HG02885 (cell line): ENCODE measurements at regions not wholly inside any gene's neighbourhood (a gene's known extent, or its start where the extent isn't known, plus 50 kb on each side); places are given as distances from the start of the nearest gene placed in this dataset.

Experiments
- ATAC-seq: cut with Tn5 transposase; IDR thresholded peaks from one replicate; pipeline ENCODE4 v1.9.1; 2021; ENCODE audit warnings: mild to moderate bottlenecking; ENCODE audit not compliant: unreplicated experiment, poor library complexity

DNA sequence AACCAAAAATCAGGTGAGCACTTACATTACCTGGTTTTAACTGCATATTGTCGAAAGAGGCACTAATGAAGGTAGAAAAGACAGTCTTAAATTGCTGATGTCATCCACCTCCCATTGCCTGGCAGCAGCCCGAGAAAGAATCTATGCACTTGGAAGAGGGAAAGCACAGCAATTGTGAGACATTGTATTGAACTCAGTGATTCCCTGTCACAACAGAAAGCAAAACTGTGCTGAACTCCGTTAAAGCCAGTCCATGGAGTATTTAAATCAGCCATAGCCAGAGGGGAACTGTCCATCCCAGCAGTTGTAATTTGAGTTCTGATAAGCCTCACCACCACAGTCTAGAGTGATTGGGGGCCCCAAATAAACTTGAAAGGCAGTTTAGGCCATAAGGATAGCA lies 466.6 kb upstream of the PCDH9 start:
- no peak for ATAC-seq

- no peak for ATAC-seq
These were observed 434.4 kb upstream of the PCDH9 start for GRCh38 chr13:67664502-67664901.

DNA sequence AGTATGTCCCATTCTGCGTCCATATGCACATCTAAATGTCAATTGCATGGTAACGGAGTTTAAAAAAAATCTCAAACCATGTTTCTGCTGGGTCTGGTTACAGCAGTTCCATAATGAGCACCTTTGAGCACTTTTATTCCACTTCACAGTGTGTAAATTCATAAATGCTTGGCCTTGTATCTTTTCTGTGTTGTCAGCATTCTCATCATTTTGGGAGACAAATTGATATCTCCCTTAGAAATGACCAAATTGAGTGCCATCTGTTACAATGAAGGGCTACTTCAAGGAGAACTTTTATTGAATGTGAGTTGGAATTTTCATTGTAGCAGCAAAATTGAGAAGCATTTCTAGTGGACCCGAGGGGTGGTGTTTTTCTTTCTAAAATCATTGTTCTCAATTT lies 432.9 kb upstream of the PCDH9 start:
- ATAC-seq = no peak

- no peak for ATAC-seq
These were observed 422.8 kb upstream of the PCDH9 start for GRCh38 chr13:67652887-67653286.

DNA sequence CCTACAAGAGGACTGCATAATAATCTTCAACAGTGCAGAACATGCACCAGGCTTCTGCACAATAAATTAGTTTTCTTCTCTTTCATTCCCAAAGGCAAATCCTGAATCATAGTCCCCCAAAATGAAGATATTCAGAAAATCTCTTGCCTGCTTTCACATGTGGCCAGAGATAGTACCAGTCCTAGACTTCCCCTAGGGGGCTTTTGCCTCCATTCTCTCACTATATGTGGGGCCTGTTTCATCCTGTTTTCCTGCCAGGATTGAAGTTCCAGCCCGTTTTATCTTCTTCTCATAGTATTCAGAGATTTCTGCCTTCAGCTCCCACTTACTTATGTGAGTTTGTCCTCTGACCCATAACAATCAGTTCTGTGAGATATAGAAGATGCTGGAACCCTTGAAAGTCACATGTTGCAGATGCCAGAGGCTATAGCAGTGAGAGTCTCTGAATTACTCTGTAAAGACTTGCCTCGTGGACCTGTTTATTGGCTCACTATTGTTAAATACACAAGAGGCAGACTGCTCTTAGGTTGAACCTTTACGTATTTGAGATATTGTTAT lies 421.9 kb upstream of the PCDH9 start:
- ATAC-seq = no peak

DNA sequence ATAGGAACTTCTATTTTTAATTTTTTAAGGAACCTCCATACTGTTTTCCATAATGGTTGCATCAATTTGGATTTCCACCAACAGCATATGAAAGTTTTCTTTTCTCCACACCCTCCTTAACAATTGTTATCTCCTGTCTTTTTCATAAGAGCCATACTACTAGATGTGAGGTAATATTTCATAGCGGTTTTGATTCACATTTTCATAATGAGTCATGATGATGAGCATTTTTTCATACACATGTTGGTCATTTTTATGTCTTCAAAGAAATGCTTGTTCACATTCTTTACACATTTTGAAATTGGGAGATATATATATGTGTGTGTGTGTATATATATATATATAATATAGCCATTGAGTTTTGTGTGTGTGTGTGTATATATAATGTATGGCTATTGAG lies 420.3 kb upstream of the PCDH9 start:
- no peak for ATAC-seq

DNA sequence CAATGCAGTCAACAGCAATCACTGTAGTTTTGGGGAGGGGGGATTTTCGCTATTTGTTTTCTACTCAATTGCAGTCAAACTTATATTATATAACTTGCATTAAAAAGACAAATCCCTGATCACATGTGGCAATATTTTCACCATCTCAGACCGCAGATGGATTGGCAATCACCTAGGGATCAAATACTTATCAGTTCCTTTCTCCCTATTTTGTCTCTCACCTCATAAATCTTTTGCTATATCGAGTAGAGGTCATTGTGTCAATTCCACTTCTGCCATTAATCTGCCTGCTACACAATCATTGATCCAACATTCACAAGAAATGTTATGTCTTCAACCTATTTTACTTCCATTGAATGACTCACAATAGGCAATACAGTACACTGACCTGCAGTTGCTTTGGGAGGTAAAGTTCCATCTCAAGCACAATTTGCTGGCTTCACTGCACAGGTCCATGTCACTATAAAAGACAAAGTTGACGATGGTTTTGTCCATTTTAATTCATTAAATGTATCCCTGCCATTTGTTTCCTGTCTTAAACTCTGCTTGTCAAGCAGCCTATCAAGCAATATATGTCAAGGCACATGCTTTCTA lies 415.8 kb upstream of the PCDH9 start:
- no peak for ATAC-seq

- ATAC-seq = no peak
These were observed 413.4 kb upstream of the PCDH9 start for GRCh38 chr13:67643516-67644055.

GRCh38 chr13:67642657-67643056 lies 412.5 kb upstream of the PCDH9 start:
- ATAC-seq = no peak

DNA sequence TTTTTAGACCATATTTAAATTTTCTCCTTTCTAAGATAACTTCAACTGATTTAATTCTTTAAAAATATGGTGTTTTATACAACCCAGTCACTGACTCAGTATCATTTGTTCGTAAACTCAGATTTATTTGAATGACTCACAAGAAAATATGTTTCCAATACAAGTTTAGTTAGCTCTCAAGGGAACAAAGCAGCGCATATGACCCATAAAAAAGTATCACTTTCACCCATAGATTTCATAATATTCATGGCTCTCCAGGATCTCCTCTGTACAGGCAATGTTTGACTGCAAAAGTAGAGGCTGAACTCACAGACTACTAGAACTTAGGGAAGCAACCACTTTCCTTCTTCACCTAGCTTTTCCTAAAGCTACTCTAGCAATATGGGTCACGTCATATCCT lies 405.6 kb upstream of the PCDH9 start:
- ATAC-seq = no peak

GRCh38 chr13:67632590-67632989 lies 402.5 kb upstream of the PCDH9 start:
- ATAC-seq = no peak

GRCh38 chr13:67630640-67631039 lies 400.5 kb upstream of the PCDH9 start:
- no peak for ATAC-seq

- ATAC-seq = no peak
These were observed 393.5 kb upstream of the PCDH9 start for GRCh38 chr13:67623630-67624029.

- no peak for ATAC-seq
These were observed 390.5 kb upstream of the PCDH9 start for GRCh38 chr13:67620665-67621064.

DNA sequence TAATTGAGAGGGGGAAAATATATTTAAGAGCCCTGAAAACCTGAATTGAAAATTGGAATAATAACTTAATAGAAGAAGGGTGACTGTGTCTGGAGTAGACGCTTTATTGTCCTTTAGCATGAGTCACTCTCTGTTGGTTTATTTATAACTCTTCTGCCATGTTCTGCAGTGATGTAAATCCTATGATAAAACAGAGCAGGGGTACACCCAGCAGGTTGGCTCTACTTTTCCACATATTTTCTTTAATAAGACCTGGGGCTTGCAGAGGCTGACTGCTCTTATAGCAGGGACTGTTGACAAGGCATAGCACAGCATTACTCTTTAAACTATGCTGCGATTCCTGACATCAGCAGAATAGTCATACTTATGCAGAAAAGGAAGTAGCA lies 389.9 kb upstream of the PCDH9 start:
- ATAC-seq = no peak

GRCh38 chr13:67619351-67619994 lies 389.3 kb upstream of the PCDH9 start:
- no peak for ATAC-seq

DNA sequence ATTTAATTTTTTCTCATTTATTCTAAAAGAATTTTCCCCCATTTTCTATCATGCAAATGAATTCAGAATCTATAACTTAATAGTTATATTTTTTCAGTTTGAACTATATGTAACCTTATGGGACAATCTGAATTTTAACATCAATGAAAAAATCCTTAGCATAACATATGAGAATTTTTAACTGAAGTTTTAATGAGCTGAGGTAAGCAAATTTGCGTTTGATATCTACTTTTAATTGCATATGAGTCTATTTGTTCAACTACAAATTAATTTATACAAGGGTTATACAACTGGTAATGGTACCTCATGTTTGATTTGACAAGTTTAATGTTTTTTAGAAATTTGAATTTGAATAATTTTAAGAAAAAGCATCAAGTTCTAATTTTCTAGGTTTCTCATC lies 384.4 kb upstream of the PCDH9 start:
- no peak for ATAC-seq

DNA sequence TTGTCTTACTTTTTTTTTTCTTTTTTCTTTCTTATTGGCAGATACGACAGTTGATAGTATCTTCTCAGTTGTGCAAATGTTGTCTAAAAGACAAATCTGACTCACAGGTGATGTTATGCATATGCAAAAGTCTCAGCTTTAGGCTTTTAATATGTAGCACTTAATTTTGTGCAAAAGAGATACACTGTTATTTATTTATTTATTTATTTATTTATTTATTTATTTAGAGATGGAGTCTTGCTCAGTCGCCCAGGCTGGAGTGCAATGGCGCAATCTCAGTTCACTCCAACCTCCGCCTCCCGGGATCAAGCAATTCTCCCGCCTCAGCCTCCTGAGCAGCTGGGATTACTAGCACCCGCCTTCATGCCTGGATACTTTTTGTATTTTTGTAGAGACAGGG lies 383.9 kb upstream of the PCDH9 start:
- ATAC-seq = no peak

DNA sequence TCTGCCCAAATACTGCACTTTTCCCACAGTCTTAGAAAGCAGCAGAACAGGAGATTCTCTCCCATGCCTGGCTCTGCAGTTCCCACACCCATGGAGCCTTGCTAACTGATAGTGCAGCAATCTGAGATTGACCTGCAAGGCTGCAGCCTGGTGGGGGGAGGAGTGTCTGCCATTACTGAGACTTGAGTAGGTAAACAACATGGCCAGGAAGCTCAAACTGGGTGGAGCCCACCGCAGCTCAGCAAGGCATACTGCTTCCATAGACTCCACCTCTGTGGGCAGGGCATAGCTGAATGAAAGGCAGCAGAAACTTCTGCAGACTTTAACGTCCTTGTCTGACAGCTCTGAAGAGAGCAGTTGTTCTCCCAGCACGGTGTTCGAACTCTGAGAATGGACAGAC lies 358.5 kb upstream of the PCDH9 start:
- ATAC-seq = no peak

DNA sequence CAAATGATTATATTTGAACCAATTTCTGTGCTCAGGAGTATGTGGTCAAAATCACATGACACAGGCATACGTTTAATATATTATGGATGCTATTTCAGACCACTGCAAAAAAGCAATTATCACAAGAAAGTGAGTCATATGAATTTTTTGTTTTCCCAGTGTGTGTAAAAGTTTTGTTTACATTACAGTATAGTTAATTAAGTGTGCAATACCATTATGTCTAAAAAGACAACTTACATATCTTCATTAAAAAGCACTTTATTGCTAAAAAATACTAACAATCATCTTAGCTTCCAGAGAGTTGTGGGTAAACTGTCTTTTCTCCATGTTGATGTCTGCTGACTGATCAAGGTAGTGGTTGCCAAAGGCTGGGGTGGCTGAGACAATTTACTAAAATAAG lies 347.2 kb upstream of the PCDH9 start:
- ATAC-seq = no peak

- no peak for ATAC-seq
These were observed 344.4 kb upstream of the PCDH9 start for GRCh38 chr13:67574320-67575233.
